ENCODE measurements at regions not wholly inside any gene's neighbourhood (a gene's known extent, or its start where the extent isn't known, plus 50 kb on each side); places are given as distances from the start of the nearest gene placed in this dataset.

DNA sequence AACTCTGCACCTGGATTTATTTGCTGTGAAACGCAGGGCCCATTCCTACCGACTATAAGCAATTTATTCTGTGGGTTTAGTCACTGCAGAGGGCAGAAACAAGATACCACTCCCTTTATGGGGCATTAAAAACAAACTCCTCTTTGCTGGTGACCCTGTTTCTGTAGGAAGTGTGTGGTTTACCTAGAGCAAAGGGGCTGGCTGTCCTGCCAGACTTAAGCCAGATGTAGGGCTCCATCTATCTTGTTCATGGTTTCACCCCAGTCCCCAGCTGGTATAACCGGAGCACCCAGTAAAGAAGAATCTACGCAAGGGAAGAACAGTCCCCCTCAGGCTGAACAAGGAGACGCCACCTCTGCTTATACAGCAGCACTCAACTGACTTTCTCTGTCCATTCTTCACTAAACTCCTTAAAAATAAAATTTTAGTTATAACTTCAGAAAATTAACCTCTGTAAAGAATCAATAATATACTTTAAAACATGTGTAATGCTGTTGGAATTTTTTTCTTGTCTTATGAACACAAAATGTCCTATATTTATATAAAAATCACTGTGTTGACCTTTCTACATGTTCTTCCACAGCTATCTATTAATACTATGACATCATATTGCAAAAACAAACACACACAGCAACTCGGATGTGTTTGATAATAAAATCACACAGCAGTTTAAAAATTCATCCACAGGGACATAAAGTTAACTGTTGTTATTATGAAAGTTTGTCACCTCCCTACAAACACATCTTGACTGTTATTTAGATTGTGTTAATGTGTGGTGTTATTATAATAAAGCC, 126.1 kb upstream of the RPS6KA2 start:
- DNase-seq (ENCODE audit: low read depth, low spot score), result no peak
- no peak overlapping the region for H3K27ac ChIP-seq (ENCODE audit: low read length)
- no CpG with 5 or more reads among the region's 6 CpGs for WGBS (ENCODE audit: insufficient coverage, insufficient read length)
- no peaks in the 10 kb centered on the region for H3K27me3 ChIP-seq (ENCODE audit: control insufficient read depth, insufficient read depth, low read length)
- H3K4me1 ChIP-seq (ENCODE audit: control insufficient read depth, insufficient read depth, low read length), result peaks cover 12% of the 10 kb centered on the region
- no peaks in the 10 kb centered on the region for H3K36me3 ChIP-seq (ENCODE audit: control insufficient read depth, insufficient read depth, low read length)
- no peak overlapping the region for H3K4me3 ChIP-seq (ENCODE audit: low read length)
- no peaks in the 10 kb centered on the region for H3K9me3 ChIP-seq (ENCODE audit: control insufficient read depth, insufficient read depth, low read length)

DNA sequence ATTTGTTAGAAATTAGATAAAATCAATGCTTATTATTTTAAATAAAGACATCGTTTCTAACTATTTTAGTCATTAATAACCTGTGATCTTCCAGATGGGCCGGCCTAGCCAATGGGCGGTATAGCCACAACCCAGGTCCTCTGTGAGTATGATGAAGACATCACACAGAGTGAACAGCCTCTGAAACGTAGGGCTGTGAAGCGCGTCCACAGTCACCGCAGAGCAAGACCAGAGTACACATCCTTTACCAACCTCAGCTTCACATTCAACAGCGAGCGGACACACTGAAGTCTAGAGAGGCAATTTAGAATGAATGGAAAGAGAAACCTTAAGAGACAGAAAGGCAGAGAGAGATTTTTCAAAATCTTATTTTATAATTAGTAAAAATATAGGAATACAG, 125.0 kb upstream of the RPS6KA2 start:
- DNase-seq (ENCODE audit: low read depth, low spot score), result no peak
- peaks cover 16% of the 10 kb centered on the region for H3K4me1 ChIP-seq (ENCODE audit: control insufficient read depth, insufficient read depth, low read length)
- H3K27me3 ChIP-seq (ENCODE audit: control insufficient read depth, insufficient read depth, low read length), result no peaks in the 10 kb centered on the region
- H3K27ac ChIP-seq (ENCODE audit: low read length), result no peak overlapping the region
- no peak overlapping the region for H3K4me3 ChIP-seq (ENCODE audit: low read length)
- H3K36me3 ChIP-seq (ENCODE audit: control insufficient read depth, insufficient read depth, low read length), result no peaks in the 10 kb centered on the region
- H3K9me3 ChIP-seq (ENCODE audit: control insufficient read depth, insufficient read depth, low read length), result no peaks in the 10 kb centered on the region
- no CpG with 5 or more reads among the region's 9 CpGs for WGBS (ENCODE audit: insufficient coverage, insufficient read length)

DNA sequence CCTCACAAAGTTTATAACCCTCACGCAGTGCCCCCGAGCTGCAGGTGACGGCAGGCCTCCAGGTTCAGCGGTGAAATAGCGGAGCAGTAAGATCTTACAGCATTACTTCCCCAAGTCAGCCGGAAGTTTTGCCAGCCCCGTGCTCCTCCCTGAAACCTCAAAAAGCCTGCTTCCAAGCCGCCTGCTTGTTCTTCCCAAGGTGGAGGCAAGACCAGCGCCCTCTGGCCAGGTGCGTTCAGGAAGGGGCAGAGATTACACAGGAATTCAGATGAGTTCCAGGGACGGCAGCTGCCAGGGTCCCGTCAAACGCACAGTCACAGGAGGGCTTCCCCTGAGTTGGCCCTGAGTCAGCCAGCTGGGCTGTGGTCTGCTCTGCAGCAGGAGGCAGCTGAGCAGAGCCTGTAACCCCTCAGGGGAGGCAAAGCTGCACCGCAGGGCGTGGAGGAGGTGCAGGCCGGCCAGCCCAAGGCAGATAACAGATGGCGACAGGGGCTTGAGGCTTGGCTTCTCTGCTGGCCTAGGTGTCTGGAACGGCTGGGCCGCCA, 124.1 kb upstream of the RPS6KA2 start:
- H3K9me3 ChIP-seq (ENCODE audit: control insufficient read depth, insufficient read depth, low read length), result no peaks in the 10 kb centered on the region
- WGBS (ENCODE audit: insufficient coverage, insufficient read length), result no CpG with 5 or more reads among the region's 19 CpGs
- no peak for DNase-seq (ENCODE audit: low read depth, low spot score)
- H3K27me3 ChIP-seq (ENCODE audit: control insufficient read depth, insufficient read depth, low read length), result no peaks in the 10 kb centered on the region
- H3K36me3 ChIP-seq (ENCODE audit: control insufficient read depth, insufficient read depth, low read length), result no peaks in the 10 kb centered on the region
- H3K4me1 ChIP-seq (ENCODE audit: control insufficient read depth, insufficient read depth, low read length), result peaks cover 16% of the 10 kb centered on the region
- H3K27ac ChIP-seq (ENCODE audit: low read length), result no peak overlapping the region
- H3K4me3 ChIP-seq (ENCODE audit: low read length), result no peak overlapping the region

DNA sequence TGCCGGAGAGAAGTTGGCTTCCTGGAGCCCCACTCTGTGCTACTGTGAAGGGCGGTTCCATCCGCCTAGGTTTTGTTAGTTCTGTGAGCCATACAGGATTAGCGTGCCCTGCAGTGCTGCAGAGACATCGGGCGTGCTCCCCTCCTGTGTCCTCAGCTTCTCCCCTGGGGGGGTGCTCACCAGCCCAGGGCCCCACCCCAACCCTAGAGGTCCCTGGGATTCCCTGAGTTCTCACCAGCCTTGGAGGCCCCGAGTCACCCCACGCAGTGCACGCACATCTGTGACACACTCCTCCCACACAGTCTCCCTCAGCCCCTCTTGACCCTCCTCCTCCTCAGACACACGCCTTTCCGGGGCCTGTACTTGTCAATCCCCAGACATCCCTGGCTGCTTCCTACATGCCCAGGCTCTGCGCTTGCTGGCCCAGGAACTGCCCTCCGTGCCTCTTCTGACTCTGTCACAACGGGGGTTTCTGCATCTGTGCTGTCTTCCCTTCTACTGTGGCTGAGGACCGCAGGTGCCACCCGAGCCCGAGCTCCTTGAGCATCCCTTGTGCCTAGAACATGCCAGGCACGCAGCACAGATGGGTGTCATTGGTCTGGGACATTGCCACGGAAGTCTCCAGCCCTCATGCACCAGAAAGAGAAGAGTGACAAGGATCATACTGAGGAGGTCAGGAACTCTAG, 123.2 kb upstream of the RPS6KA2 start:
- H3K27ac ChIP-seq (ENCODE audit: low read length), result no peak overlapping the region
- DNase-seq (ENCODE audit: low read depth, low spot score), result no peak
- no peaks in the 10 kb centered on the region for H3K9me3 ChIP-seq (ENCODE audit: control insufficient read depth, insufficient read depth, low read length)
- no CpG with 5 or more reads among the region's 19 CpGs for WGBS (ENCODE audit: insufficient coverage, insufficient read length)
- H3K4me1 ChIP-seq (ENCODE audit: control insufficient read depth, insufficient read depth, low read length), result peaks cover 16% of the 10 kb centered on the region
- no peak overlapping the region for H3K4me3 ChIP-seq (ENCODE audit: low read length)
- H3K36me3 ChIP-seq (ENCODE audit: control insufficient read depth, insufficient read depth, low read length), result no peaks in the 10 kb centered on the region
- H3K27me3 ChIP-seq (ENCODE audit: control insufficient read depth, insufficient read depth, low read length), result no peaks in the 10 kb centered on the region

DNA sequence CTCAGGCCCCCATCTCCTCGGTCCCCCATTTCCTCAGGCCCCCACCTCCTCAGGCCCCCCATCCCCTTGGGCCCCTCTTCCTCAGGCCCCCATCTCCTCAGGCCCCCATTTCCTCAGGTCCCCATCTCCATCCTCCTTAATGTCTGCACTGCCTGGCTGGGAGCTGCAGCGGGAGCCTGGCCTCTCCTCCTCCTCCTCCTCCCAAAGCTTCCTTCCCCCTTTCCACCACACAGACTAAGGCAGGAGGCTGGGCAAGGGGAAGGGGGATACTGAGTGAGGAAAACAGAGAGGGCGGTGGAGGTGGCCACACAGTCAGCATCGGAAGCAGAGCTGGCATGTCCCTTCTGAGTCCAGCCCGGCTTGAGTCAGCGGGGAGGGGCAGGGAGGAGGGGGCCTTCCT, 122.6 kb upstream of the RPS6KA2 start:
- no CpG with 5 or more reads among the region's 6 CpGs for WGBS (ENCODE audit: insufficient coverage, insufficient read length)
- Histone ChIP-seq H3K27ac (ENCODE audit: low read length) (no peak overlapping the region), H3K4me3 (ENCODE audit: low read length) (no peak overlapping the region), H3K9me3 (ENCODE audit: control insufficient read depth, insufficient read depth, low read length) (no peaks in the 10 kb centered on the region), H3K27me3 (ENCODE audit: control insufficient read depth, insufficient read depth, low read length) (no peaks in the 10 kb centered on the region), H3K36me3 (ENCODE audit: control insufficient read depth, insufficient read depth, low read length) (no peaks in the 10 kb centered on the region), H3K4me1 (ENCODE audit: control insufficient read depth, insufficient read depth, low read length) (peaks cover 15% of the 10 kb centered on the region)
- no peak for DNase-seq (ENCODE audit: low read depth, low spot score)

DNA sequence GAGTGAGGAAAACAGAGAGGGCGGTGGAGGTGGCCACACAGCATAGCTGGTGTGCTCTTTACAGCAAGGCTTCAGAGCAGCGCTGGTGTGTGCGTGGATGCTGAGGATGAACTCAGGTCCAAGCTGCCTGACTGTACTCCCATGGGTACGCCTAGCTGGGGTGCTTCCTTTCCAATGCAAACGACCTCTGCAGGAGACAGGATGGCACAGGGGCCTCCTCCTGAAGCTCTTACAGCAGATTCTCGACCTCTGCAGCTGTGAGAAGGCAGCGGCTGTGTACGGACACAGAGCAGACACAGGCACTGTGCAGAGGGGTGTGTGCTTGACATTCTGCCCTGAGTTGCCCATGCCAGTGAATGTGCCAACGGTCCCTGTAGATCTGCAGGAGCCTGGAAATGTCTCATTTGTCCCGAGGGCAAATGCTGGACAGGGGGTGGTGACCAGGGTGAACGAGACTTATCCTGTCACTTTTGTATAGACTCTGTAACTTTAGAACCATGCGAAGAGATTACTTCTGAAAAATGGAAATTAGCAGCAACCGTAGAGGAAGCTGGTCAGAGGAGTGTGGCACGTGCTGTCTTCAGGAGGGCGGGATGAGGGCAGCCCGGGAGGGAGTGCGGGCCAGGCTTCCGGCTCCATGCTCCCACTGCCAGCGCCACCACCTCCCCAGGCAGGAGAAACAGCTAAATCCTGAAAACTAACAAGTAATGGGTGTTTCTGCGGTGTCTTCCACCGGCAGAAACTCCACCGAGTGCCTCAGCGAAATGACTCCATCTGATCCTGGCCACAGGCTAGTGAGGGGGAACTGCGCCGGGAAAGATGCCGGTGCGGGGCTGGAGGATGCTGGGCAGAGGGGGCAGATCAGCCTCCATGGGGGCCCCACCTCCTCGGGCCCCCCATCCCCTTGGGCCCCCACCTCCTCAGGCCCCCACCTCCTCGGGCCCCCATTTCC, 120.9 kb upstream of the RPS6KA2 start:
- no peak overlapping the region for H3K27ac ChIP-seq (ENCODE audit: low read length)
- H3K36me3 ChIP-seq (ENCODE audit: control insufficient read depth, insufficient read depth, low read length), result no peaks in the 10 kb centered on the region
- no CpG with 5 or more reads among the region's 29 CpGs for WGBS (ENCODE audit: insufficient coverage, insufficient read length)
- H3K4me3 ChIP-seq (ENCODE audit: low read length), result no peak overlapping the region
- H3K4me1 ChIP-seq (ENCODE audit: control insufficient read depth, insufficient read depth, low read length), result peaks cover 9% of the 10 kb centered on the region
- H3K9me3 ChIP-seq (ENCODE audit: control insufficient read depth, insufficient read depth, low read length), result no peaks in the 10 kb centered on the region
- H3K27me3 ChIP-seq (ENCODE audit: control insufficient read depth, insufficient read depth, low read length), result no peaks in the 10 kb centered on the region
- no peak for DNase-seq (ENCODE audit: low read depth, low spot score)

DNA sequence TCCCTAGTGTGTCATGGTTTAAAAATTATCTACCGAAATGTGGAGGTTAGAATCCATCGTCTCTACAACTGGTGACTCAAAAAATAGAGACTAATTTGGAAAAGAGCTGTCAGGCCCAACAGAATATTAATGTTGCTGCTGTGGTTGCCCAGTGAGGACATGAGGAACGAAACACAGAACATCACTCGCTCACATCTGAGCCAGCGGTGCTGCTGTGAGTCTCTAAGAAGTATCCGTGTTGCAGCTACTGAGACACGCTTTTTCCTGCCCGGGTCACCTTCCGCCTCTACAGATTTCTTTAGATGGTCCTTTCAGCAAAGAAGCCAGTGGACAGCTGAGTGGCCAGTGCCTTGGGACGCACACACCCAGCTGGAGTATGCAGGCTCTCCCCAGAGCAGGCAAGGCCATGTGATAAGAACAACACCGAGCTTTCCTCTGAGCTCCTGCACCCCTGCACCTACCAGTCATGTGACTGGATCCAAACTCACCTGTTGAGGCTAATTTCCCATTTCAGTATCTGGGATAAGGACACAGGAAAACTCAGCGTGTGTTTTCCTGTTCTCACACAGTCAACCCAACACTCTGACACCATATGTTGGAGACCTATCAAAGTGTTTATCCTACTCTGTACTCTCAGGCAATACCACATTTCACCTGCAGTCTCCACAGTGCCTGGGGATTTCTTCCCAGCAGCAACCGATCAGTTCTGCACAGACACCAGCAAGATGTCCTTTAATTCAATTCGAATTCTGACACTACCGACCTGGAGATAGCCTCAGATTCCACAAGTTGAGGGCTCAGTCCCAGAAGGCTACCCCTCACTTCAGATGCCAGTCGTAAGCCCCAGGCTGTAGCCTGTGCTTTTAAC, 119.0 kb upstream of the RPS6KA2 start:
- WGBS (ENCODE audit: insufficient coverage, insufficient read length), result no CpG with 5 or more reads among the region's 16 CpGs
- no peaks in the 10 kb centered on the region for H3K36me3 ChIP-seq (ENCODE audit: control insufficient read depth, insufficient read depth, low read length)
- no peaks in the 10 kb centered on the region for H3K27me3 ChIP-seq (ENCODE audit: control insufficient read depth, insufficient read depth, low read length)
- H3K9me3 ChIP-seq (ENCODE audit: control insufficient read depth, insufficient read depth, low read length), result no peaks in the 10 kb centered on the region
- DNase-seq (ENCODE audit: low read depth, low spot score), result no peak
- H3K27ac ChIP-seq (ENCODE audit: low read length), result no peak overlapping the region
- H3K4me3 ChIP-seq (ENCODE audit: low read length), result no peak overlapping the region
- peaks cover 7% of the 10 kb centered on the region for H3K4me1 ChIP-seq (ENCODE audit: control insufficient read depth, insufficient read depth, low read length)

DNA sequence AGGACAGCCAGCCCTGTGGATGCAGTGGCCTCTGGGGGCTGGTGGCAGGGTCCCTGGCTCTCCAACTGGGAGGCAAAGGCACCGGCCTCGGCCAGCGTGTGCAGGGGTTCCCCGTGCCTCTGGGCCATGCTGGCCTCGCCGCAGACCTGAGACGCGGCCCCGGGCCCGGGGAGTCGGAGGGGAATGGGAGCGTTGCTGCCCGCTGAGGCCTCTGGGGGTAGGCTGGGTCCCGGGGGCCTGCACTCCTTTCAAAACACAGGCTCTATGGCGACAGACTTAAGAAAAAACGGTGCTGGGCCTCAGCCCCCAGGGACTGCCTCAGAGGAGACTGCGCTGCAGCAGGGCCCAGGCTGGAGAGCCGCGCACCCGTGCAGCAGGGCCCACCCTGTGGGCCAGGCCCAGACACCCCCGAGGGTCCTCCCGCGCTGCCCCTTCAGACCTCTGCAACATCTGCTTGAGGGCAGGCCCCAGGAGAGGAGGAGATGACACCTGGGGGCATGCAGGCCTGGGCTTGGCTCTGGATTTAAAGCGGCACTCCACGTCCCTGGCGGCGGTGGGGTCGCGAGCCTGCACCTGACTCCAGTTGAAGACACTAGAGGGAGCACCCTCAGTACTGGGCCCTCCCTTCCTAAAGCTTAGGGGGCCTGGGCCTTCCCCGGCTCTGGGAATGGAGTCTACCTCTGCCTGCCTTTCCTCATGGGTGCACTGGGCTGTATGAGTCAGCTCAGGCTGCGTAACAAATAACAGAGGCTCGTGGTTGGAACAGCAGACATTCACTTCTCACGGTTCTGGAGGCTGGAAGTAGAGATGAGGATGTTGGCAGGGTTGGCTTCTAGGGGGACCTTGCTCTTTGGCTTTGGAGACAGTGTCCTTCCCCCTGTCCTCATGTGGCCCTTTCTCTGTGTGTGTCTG, 117.4 kb upstream of the RPS6KA2 start:
- Histone ChIP-seq H3K27ac (ENCODE audit: low read length) (no peak overlapping the region), H3K4me3 (ENCODE audit: low read length) (no peak overlapping the region), H3K36me3 (ENCODE audit: control insufficient read depth, insufficient read depth, low read length) (no peaks in the 10 kb centered on the region), H3K4me1 (ENCODE audit: control insufficient read depth, insufficient read depth, low read length) (peaks cover 4% of the 10 kb centered on the region), H3K9me3 (ENCODE audit: control insufficient read depth, insufficient read depth, low read length) (no peaks in the 10 kb centered on the region), H3K27me3 (ENCODE audit: control insufficient read depth, insufficient read depth, low read length) (no peaks in the 10 kb centered on the region)
- DNase-seq (ENCODE audit: low read depth, low spot score), result no peak
- WGBS (ENCODE audit: insufficient coverage, insufficient read length), result no CpG with 5 or more reads among the region's 33 CpGs
